Muscle of arm (tissue), 1 donor: ENCODE measurements at regions not wholly inside any gene's neighbourhood (a gene's known extent, or its start where the extent isn't known, plus 50 kb on each side); places are given as distances from the start of the nearest gene placed in this dataset.

Experiments used
- DNase-seq: peaks from one replicate; pipeline ENCODE4 v3.0.0-alpha.2; 2013

- DNase-seq, result no peak
Observed at GRCh38 chr5:174310706-174311105, 265.2 kb downstream of the NSG2 start.

- no peak for DNase-seq
Observed at GRCh38 chr5:174311121-174311520, 265.6 kb downstream of the NSG2 start.

DNA sequence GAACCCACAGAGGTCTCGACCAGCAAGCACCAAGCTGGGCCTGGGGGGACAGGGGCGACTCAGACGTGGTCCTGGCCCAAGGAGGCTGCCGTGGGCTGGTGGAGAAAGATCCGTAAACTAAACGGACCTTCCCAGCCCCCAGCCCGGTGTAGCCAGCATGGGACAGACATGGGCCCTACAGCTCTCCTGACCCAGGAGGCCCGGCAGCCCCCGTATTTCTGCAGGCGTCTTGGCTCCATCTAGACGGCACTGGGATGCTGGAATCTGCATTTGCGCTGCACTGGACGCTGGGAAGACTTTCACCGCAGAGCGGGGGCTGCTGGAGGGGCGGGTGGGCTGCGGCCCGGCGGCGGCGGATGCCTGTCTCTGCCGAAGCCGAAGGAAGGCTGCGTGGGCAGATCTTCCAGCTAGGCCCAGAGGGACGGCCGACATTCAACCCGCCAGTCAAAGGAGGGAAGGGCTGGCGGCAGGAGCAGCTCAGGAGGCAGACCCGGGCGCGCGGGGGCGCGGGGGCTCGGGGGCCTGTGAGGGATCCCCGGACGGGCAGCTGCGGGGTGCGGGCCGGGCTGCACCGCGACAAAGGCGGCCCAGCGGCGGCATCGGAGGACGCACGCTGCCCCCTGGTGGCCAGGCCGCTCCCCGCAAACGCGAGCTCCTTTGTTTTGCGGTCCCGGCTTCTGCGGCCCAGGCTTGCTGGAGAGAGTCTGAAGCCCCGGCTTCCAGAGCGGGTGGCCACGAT, 266.2 kb downstream of the NSG2 start:
- DNase-seq, result peak; percentile 65

DNA sequence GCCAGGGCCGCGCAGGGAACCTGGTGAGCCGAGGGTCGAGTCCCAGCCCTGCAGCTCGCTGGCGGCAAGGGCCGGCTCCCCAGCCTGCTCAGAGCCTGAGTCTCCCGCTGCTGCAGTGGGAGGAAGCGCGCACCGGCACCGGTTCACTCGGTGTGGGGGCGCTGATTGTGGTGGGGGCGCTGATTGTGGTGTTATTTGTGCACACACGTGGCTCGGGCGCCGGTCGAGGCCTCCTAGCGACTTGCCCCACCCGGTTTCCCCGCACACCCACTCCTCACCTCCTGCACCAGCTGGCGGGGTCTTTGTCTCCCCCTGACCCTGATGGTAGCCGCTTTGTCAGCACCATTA, 266.7 kb downstream of the NSG2 start:
- no peak for DNase-seq

DNA sequence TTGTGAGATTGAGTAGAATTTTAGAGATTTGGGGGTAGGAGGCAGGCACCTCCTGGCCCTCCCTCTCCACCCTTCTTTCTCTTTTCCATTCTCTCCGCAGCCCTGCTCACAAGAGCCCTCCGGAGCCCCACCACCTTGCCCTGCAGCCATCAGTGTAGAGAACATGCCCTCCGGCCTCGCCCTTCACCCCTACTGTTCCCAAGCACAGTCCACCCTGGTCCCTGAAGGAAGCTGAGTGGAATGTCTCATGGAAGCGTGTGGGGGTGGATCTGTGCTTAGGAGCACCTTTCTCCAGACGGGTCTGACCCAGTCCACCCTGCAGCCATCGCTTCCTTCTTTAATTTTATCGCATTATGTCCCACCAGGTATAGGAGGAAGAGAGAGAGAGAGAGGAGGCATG, 267.1 kb downstream of the NSG2 start:
- no peak for DNase-seq

- DNase-seq, result no peak
Observed at GRCh38 chr5:174313615-174314014, 268.1 kb downstream of the NSG2 start.

DNA sequence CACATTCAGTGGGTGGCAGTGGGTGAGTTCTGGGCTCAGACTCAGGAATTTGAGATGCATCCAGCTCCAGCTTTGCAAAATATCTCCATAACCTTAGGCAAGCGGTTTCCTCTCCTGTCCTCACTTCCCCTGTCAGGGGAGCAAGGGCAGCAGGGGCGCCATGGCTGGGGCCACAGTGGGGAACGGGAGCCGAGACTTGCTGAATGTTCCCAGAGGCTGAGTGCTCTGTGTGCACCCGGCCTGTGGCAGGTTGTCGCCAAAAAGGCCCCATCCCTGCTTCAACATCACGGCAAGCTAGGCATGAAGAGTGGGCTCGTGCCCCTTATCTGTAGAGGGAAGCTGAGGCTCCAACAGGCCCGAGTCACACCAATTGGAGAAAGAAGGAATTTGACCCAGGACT, 268.8 kb downstream of the NSG2 start:
- no peak for DNase-seq

GRCh38 chr5:174315471-174315870, 270.0 kb downstream of the NSG2 start:
- DNase-seq, result no peak

DNA sequence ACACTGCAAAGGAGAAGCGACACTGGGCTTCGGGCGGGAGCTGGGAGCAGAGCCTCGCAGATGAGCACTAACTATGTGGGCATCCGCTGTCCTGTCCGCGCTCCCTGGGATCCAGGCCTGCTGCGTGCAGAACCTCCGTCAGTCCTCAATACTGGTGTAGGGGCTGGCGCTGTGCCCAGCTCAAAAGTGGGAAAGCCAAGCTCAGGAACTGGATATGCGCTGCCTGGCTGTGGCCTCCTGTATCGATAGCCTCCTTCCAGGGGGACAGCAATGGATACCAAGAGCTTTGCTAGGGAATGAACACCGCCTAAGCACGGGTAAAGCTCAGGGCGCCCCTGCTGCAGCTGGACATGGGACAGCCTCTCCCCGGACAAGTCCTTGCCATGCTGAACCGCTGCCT, 270.4 kb downstream of the NSG2 start:
- no peak for DNase-seq

- no peak for DNase-seq
Observed at GRCh38 chr5:174316326-174316725, 270.8 kb downstream of the NSG2 start.

DNA sequence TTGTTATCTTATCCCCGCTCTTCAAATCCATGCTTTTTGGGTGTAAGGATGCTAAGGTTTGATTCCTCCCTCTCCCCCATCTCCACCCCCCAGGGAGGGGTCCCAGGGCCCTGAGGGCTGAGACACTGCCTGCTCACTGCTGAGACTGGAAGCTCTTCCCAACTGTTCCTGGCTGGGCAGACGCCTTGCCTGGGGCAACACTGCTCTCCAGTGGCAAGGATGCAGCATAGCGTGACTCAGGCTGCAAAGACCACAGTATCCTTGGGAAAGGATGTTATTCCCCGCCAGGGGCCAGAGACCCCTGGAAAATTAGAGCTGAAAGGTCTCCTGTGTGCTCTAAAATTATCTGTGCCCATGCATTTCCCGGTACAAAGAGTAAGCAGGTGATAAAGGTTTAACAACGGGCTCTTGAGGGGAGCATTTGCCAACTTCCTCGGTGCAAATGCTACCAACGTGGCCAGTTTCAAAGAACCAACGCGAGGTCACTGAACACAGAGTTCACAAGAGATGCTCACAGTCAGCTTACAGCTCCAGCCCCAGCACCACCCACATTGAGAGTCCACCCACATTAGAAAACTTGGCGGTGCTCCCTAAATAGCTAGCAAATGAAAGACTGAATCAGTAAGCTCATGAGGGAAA, 271.9 kb downstream of the NSG2 start:
- peak; percentile 44 for DNase-seq

- no peak for DNase-seq
Observed at GRCh38 chr5:174318578-174318977, 273.1 kb downstream of the NSG2 start.

GRCh38 chr5:174319551-174319950, 274.0 kb downstream of the NSG2 start:
- DNase-seq, result no peak

- no peak for DNase-seq
Observed at GRCh38 chr5:174320051-174320450, 274.5 kb downstream of the NSG2 start.

GRCh38 chr5:174323878-174324281, 278.4 kb downstream of the NSG2 start:
- DNase-seq, result no peak

- DNase-seq, result no peak
Observed at GRCh38 chr5:174324680-174325079, 279.2 kb downstream of the NSG2 start.

GRCh38 chr5:174325431-174325830, 279.9 kb downstream of the NSG2 start:
- DNase-seq, result no peak

DNA sequence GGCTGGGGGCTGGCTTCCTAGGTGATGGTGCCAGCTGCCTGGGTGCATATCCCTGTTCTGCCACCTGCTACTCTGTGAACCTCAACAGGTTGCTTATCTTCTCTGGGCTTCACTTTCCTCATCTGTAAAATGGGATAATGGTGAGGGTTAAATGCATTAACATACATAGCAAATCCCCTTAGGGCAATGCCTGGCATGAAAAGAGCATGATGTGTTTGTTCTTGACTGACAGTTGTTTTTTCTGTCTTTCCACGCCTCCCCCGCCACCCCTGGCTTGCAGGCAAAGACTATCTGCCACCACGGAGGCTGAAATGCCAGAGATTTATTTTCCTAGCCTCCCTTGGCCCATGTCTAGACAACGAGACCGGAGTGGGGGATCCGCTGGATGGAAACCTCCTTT, 280.5 kb downstream of the NSG2 start:
- DNase-seq, result no peak

GRCh38 chr5:174326372-174326771, 280.9 kb downstream of the NSG2 start:
- DNase-seq, result no peak

- peak; percentile 36 for DNase-seq
Observed at GRCh38 chr5:174327317-174327864, 281.9 kb downstream of the NSG2 start.

- no peak for DNase-seq
Observed at GRCh38 chr5:174327896-174328295, 282.4 kb downstream of the NSG2 start.

DNA sequence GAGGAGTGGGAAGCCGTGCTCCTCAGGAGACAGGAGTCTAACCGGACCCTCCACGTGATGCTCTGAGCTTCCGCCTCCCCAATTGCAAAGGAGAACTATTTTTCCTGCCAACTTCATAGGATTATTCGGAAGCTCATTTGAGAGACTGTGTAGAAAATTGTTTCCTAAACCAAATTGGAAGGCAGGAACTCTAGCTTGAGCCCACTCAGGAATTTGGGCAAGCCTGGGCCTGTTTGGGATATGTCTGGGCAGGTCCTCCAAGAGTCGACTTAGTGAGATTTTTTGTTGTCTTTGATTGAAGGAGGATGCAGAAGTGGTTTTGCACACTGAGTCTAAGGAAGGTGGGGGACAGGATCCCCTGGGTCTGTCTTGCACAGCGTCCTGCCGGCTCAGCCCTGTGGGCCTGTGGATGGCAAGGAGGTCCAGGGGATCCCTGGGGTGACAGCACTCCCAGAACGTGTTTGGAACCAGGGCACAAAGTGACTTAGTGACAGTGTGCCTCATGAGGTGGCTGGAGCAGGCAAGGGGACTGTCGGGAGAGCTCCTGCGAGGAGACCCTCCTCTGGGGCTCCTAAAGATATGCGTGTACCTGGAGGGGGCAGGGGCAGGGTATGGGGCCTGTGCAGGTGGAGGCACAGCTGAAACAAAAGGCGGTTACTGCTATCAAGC, 283.3 kb downstream of the NSG2 start:
- DNase-seq, result no peak

DNA sequence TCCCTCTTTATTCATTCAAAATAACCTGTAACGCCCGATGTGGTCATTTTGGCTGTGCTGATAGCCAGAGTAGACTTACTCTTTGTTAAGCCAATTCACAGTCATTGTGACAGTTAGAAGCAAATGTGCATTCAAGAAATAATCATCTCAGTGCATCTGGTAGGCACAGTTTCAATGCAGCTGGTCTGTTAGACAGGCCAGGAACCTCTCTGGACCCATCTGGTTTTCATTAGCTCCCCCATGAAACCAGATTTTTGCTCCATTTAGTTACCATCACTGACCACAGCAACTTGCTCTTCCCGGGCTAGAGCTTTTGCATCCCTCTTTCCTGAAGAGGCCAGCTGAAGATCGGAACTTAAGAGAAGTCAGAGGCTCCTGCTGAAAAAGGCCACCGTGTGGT, 284.2 kb downstream of the NSG2 start:
- DNase-seq, result peak; percentile 71
